A549 (cell line): ENCODE measurements at regions not wholly inside any gene's neighbourhood (a gene's known extent, or its start where the extent isn't known, plus 50 kb on each side); places are given as distances from the start of the nearest gene placed in this dataset.
A peak's percentile ranks its signal among the peaks of the same experiment; 100 is the strongest.
"Not testable (repeated sequence)": the region's sequence is repeated elsewhere in the genome, so short reads cannot be mapped to it uniquely, and the experiment has no call there.

Experiments
- ATAC-seq, 2 experiments: fragments of 200-7000 bp in 1 of 2; fragments of >200 bp in 1 of 2; cut with Nextera tagmentation in 1 of 2; cut with Tn5 transposase in 1 of 2; 3 replicates each; pipeline versions ENCODE4 v1.8.0 to v1.9.1; 2018 to 2020; ENCODE audit warnings: mild to moderate bottlenecking in 1 of 2, moderate library complexity in 1 of 2
- CTCF ChIA-PET: fragments of 300-600 bp; sonication (Branson Sonifier 250); formaldehyde crosslinking; extraction: SDS; loops from one replicate; lab custom pipeline; 2021; ENCODE audit warnings: antibody characterized with exemption, inconsistent platforms; lab: Yijun Ruan, JAX
- POLR2A ChIA-PET: fragments of 350-600 bp; formaldehyde crosslinking; extraction: SDS; loops from one replicate; lab custom pipeline; 2021; ENCODE audit warnings: antibody characterized with exemption, inconsistent platforms; lab: Yijun Ruan, JAX
- DNase-seq, 2 experiments: peaks; one replicate each; pipeline versions ENCODE4 v3.0.0 to v3.0.0-alpha.2; 2011 to 2016; ENCODE audit warnings: low read depth in 1 of 2, low spot score in 1 of 2
- FAIRE-seq: peaks from 2 replicates; lab custom pipeline; 2011; peaks lifted over from hg19 to GRCh38; lab: Jason Lieb, UNC
- H3K27ac ChIP-seq, 2 experiments: fragments of >200 bp; sonication (Bioruptor Twin); formaldehyde crosslinking; 3 replicates each; pipeline ENCODE4 v1.5.1; 2016 to 2017
- H3K4me1 ChIP-seq: fragments of >200 bp; sonication (Bioruptor Twin); formaldehyde crosslinking; 3 replicates; pipeline ENCODE4 v1.6.1; 2016
- H3K4me2 ChIP-seq: fragments of >200 bp; sonication (Bioruptor Twin); formaldehyde crosslinking; 3 replicates; pipeline ENCODE4 v1.6.1; 2016
- H3K4me3 ChIP-seq: fragments of >200 bp; sonication (Bioruptor Twin); formaldehyde crosslinking; 3 replicates; pipeline ENCODE4 v1.5.1; 2016
- H3K9me3 ChIP-seq: fragments of >200 bp; sonication (Bioruptor Twin); formaldehyde crosslinking; 3 replicates; pipeline ENCODE4 v1.6.1; 2016
- CBX2 ChIP-seq: fragments of 200-600 bp; sonication (generic); IDR thresholded peaks from 2 replicates; pipeline ENCODE4 v1.6.1; 2016; ENCODE audit warnings: low read depth, mild to moderate bottlenecking, borderline replicate concordance
- CBX8 ChIP-seq: fragments of 200-600 bp; sonication (generic); IDR thresholded peaks from 2 replicates; pipeline ENCODE4 v1.6.1; 2016
- EP300 ChIP-seq, 2 experiments: fragments of >200 bp; sonication (Bioruptor Twin); formaldehyde crosslinking; IDR thresholded peaks; 2 replicates in 1 of 2; 3 replicates in 1 of 2; pipeline ENCODE4 v1.6.1; 2016 to 2017
- FOSL2 ChIP-seq, 2 experiments: fragments of 450-650 bp in 1 of 2; fragments of >200 bp in 1 of 2; sonication (Bioruptor Twin) in 1 of 2; formaldehyde crosslinking; IDR thresholded peaks; 2 replicates each; pipeline versions ENCODE4 v1.5.0 to v1.6.1; 2016 to 2020; ENCODE audit warnings: mild to moderate bottlenecking in 1 of 2, moderate library complexity in 1 of 2
- GATA3 ChIP-seq: IDR thresholded peaks from 2 replicates; pipeline ENCODE4 v1.6.1; 2012; ENCODE audit warnings: borderline replicate concordance
- JUNB ChIP-seq: fragments of >200 bp; sonication (Bioruptor Twin); formaldehyde crosslinking; IDR thresholded peaks from 2 replicates; pipeline ENCODE4 v1.6.1; 2016
- KDM1A ChIP-seq: fragments of 200-600 bp; sonication (generic); IDR thresholded peaks from 2 replicates; pipeline ENCODE4 v1.6.1; 2016; ENCODE audit warnings: low read depth, mild to moderate bottlenecking
- KDM5A ChIP-seq: fragments of 200-600 bp; sonication (generic); IDR thresholded peaks from 2 replicates; pipeline ENCODE4 v1.6.1; 2016; ENCODE audit warnings: antibody characterized with exemption, mild to moderate bottlenecking
- MAZ ChIP-seq: fragments of 150-350 bp; IDR thresholded peaks from 2 replicates; pipeline ENCODE4 v1.6.1; 2014; ENCODE audit warnings: antibody characterized with exemption, low read depth, low read length, borderline replicate concordance
- NFE2L2 ChIP-seq: fragments of 150-350 bp; conservative IDR thresholded peaks from 2 replicates; pipeline ENCODE4 v1.6.1; 2014; ENCODE audit warnings: low read length
- NPAS2 ChIP-seq: fragments of 250-450 bp; sonication (Bioruptor Pico); IDR thresholded peaks from 2 replicates; pipeline ENCODE4 v1.8.0; 2022; ENCODE audit warnings: mild to moderate bottlenecking, moderate library complexity, borderline replicate concordance
- RARB ChIP-seq: fragments of 250-450 bp; sonication (Bioruptor Pico); IDR thresholded peaks from 2 replicates; pipeline ENCODE4 v1.8.0; 2021; ENCODE audit warnings: mild to moderate bottlenecking, moderate library complexity
- RCOR1 ChIP-seq: fragments of 150-350 bp; IDR thresholded peaks from 2 replicates; pipeline ENCODE4 v1.6.1; 2014; ENCODE audit warnings: antibody characterized with exemption, low read length, low read depth
- REST ChIP-seq: fragments of 200-600 bp; sonication (generic); IDR thresholded peaks from 2 replicates; pipeline ENCODE4 v1.6.1; 2016; ENCODE audit warnings: antibody characterized with exemption, mild to moderate bottlenecking, moderate library complexity
- RFX5 ChIP-seq: fragments of 450-650 bp; IDR thresholded peaks from 2 replicates; pipeline ENCODE4 v1.7.1; 2014; ENCODE audit warnings: antibody characterized with exemption, mild to moderate bottlenecking, moderate library complexity
- SMC3 ChIP-seq: fragments of >200 bp; sonication (Bioruptor Twin); formaldehyde crosslinking; IDR thresholded peaks from 3 replicates; pipeline ENCODE4 v1.6.1; 2018; ENCODE audit warnings: inconsistent platforms
- SREBF2 ChIP-seq: fragments of 450-650 bp; IDR thresholded peaks from 2 replicates; pipeline ENCODE4 v1.6.1; 2014; ENCODE audit warnings: mild to moderate bottlenecking, moderate library complexity
- TP53 ChIP-seq: fragments of 250-450 bp; sonication (Bioruptor Pico); IDR thresholded peaks from 2 replicates; pipeline ENCODE4 v1.5.0; 2021; ENCODE audit warnings: mild to moderate bottlenecking, moderate library complexity
- ZFP36 ChIP-seq: fragments of 450-650 bp; IDR thresholded peaks from 2 replicates; pipeline ENCODE4 v1.6.1; 2014; ENCODE audit warnings: borderline replicate concordance; ENCODE audit not compliant: partially characterized antibody
- ZNF302 ChIP-seq: fragments of 250-450 bp; sonication (Bioruptor Pico); IDR thresholded peaks from 2 replicates; pipeline ENCODE4 v1.9.0; 2021; ENCODE audit warnings: inconsistent platforms, mild to moderate bottlenecking, moderate library complexity
- ZSCAN20 ChIP-seq: fragments of 250-450 bp; sonication (Bioruptor Pico); IDR thresholded peaks from 2 replicates; pipeline ENCODE4 v1.8.0; 2022; ENCODE audit warnings: mild to moderate bottlenecking, moderate library complexity
- WGBS: methylation state at CpG from one replicate; pipeline ENCODE4 v1.1.6; 2017; ENCODE audit errors: missing lambda C conversion rate; 5-methylcytosine and 5-hydroxymethylcytosine counted together
- TF ChIP-seq, protein P1 (sequence below): IDR thresholded peaks from 2 replicates; pipeline ENCODE4 v1.6.1; 2012

- ChIA-PET POLR2A (no interaction called here), CTCF (interaction anchor here (0.7 kb wide), 1 partner anchor 23 kb away, joined by 3 read pairs; no protein-coding TSS in a partner anchor)
- no peak for DNase-seq
- no peak for TF ChIP-seq ZNF302 (CRISPR knock-in tag)
- TF ChIP-seq CBX2, result no peak
- TF ChIP-seq ZSCAN20, result no peak
- TF ChIP-seq NPAS2 (CRISPR knock-in tag), result no peak
- no peak for TF ChIP-seq MAZ
- no peak for TF ChIP-seq FOSL2 (IDR thresholded peaks at IDR 0.05)
- TF ChIP-seq FOSL2 (CRISPR knock-in tag; IDR thresholded peaks at IDR 0.05), result no peak
- TF ChIP-seq TP53 (CRISPR knock-in tag), result no peak
- no peak for TF ChIP-seq RFX5
- TF ChIP-seq, protein P1, sequence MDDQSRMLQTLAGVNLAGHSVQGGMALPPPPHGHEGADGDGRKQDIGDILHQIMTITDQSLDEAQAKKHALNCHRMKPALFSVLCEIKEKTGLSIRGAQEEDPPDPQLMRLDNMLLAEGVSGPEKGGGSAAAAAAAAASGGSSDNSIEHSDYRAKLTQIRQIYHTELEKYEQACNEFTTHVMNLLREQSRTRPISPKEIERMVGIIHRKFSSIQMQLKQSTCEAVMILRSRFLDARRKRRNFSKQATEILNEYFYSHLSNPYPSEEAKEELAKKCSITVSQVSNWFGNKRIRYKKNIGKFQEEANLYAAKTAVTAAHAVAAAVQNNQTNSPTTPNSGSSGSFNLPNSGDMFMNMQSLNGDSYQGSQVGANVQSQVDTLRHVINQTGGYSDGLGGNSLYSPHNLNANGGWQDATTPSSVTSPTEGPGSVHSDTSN, result no peak
- no peak for TF ChIP-seq SREBF2
- TF ChIP-seq CBX8, result no peak
- no peak for TF ChIP-seq RCOR1
- TF ChIP-seq EP300 (IDR thresholded peaks at IDR 0.05), result no peak
- Histone ChIP-seq H3K4me3 (no peak overlapping the region), H3K4me2 (no peak overlapping the region), H3K27ac (no peak overlapping the region), H3K9me3 (no peaks in the 10 kb centered on the region), H3K4me1 (no peaks in the 10 kb centered on the region)
- no peak for ATAC-seq
- 22% methylated on average over 3 of the region's 5 CpGs for WGBS
- FAIRE-seq, result no peak
Measured at GRCh38 chrX:73390628-73391567, 56.0 kb upstream of the CDX4 start.

GRCh38 chrX:73366696-73367095, 80.2 kb upstream of the CDX4 start:
- H3K9me3 ChIP-seq, result no peaks in the 10 kb centered on the region
- no peak overlapping the region for H3K4me2 ChIP-seq
- DNase-seq (no peak), ATAC-seq (no peak), FAIRE-seq (no peak)
- POLR2A ChIA-PET, result no interaction called here
- TF ChIP-seq GATA3 (no peak), NFE2L2 (no peak), FOSL2 (IDR thresholded peaks at IDR 0.05) (no peak), FOSL2 (CRISPR knock-in tag; IDR thresholded peaks at IDR 0.05) (no peak), ZFP36 (no peak), JUNB (no peak), SMC3 (no peak), KDM5A (no peak), REST (no peak), TP53 (CRISPR knock-in tag) (no peak), RARB (CRISPR knock-in tag) (no peak), KDM1A (no peak), CBX2 (no peak)
- CTCF ChIA-PET, result interaction anchor here (1.1 kb wide), 1 partner anchor 24 kb away, joined by 3 read pairs; no protein-coding TSS in a partner anchor
- no peak overlapping the region for H3K27ac ChIP-seq
- no peaks in the 10 kb centered on the region for H3K4me1 ChIP-seq
- no peak overlapping the region for H3K4me3 ChIP-seq
- WGBS, result 0% methylated on average over 1 of the region's 1 CpG

- H3K4me1 ChIP-seq, ATAC-seq, POLR2A ChIA-PET, H3K27ac ChIP-seq, H3K4me2 ChIP-seq, CTCF ChIA-PET, H3K4me3 ChIP-seq, DNase-seq, H3K9me3 ChIP-seq: not testable (repeated sequence)
- 0% methylated on average over 3 of the region's 4 CpGs for WGBS
- FAIRE-seq, result peak; percentile 36
Measured at GRCh38 chrX:73357294-73357693, 89.6 kb upstream of the CDX4 start.
